GM12892 (cell line): ENCODE measurements at regions not wholly inside any gene's neighbourhood (a gene's known extent, or its start where the extent isn't known, plus 50 kb on each side); places are given as distances from the start of the nearest gene placed in this dataset.
"Not testable (repeated sequence)": the region's sequence is repeated elsewhere in the genome, so short reads cannot be mapped to it uniquely, and the experiment has no call there.

Experiments
- DNase-seq: peaks from one replicate; pipeline ENCODE4 v3.0.0; 2011; ENCODE audit not compliant: insufficient read length
- FAIRE-seq: peaks from 2 replicates; lab custom pipeline; 2011; peaks lifted over from hg19 to GRCh38; lab: Jason Lieb, UNC
- POLR2A ChIP-seq: IDR thresholded peaks from 2 replicates; pipeline ENCODE4 v1.6.1; 2011; ENCODE audit warnings: low read depth, low read length, control low read depth
- POLR2AphosphoS5 ChIP-seq: IDR thresholded peaks from 2 replicates; pipeline ENCODE4 v1.6.1; 2011; ENCODE audit warnings: low read depth, low read length, control low read depth
- TAF1 ChIP-seq: IDR thresholded peaks from 2 replicates; pipeline ENCODE4 v1.6.1; 2011; ENCODE audit warnings: low read depth, mild to moderate bottlenecking, control low read depth, low read length, borderline replicate concordance

GRCh38 chr10:109689785-109690184 is 233.5 kb downstream of the XPNPEP1 start:
- TF ChIP-seq TAF1 (no peak), POLR2A (no peak)
- no peak for DNase-seq
- FAIRE-seq: no peak

- TF ChIP-seq POLR2AphosphoS5 (no peak), POLR2A (no peak), TAF1 (no peak)
- FAIRE-seq: no peak
- DNase-seq: no peak
Observed at GRCh38 chr10:109679478-109679877, 243.8 kb downstream of the XPNPEP1 start.

- DNase-seq (no peak), FAIRE-seq (no peak)
- TF ChIP-seq POLR2AphosphoS5: no peak
- TF ChIP-seq TAF1: no peak
- no peak for TF ChIP-seq POLR2A
Observed at GRCh38 chr10:109678857-109679256, 244.5 kb downstream of the XPNPEP1 start.

GRCh38 chr10:109676703-109677102 is 246.6 kb downstream of the XPNPEP1 start:
- TF ChIP-seq TAF1 (no peak), POLR2A (no peak), POLR2AphosphoS5 (no peak)
- DNase-seq (no peak), FAIRE-seq (no peak)

GRCh38 chr10:109668703-109669102 is 254.6 kb downstream of the XPNPEP1 start:
- no peak for DNase-seq
- no peak for FAIRE-seq
- no peak for TF ChIP-seq TAF1
- TF ChIP-seq POLR2AphosphoS5: no peak
- no peak for TF ChIP-seq POLR2A

- TF ChIP-seq POLR2A (no peak), TAF1 (no peak), POLR2AphosphoS5 (no peak)
- FAIRE-seq: no peak
- DNase-seq: no peak
Observed at GRCh38 chr10:109668154-109668665, 255.1 kb downstream of the XPNPEP1 start.

- no peak for TF ChIP-seq POLR2A
- FAIRE-seq (no peak), DNase-seq (no peak)
Observed at GRCh38 chr10:109665321-109665720, 258.0 kb downstream of the XPNPEP1 start.

GRCh38 chr10:109664554-109664953 is 258.8 kb downstream of the XPNPEP1 start:
- no peak for FAIRE-seq
- no peak for TF ChIP-seq TAF1
- no peak for TF ChIP-seq POLR2AphosphoS5
- no peak for DNase-seq

- DNase-seq: no peak
- no peak for FAIRE-seq
- TF ChIP-seq POLR2A (no peak), POLR2AphosphoS5 (no peak), TAF1 (no peak)
Observed at GRCh38 chr10:109663122-109663521, 260.2 kb downstream of the XPNPEP1 start.

GRCh38 chr10:109652612-109653011 is 270.7 kb downstream of the XPNPEP1 start:
- not testable (repeated sequence) for DNase-seq, FAIRE-seq

- TF ChIP-seq POLR2A (no peak), POLR2AphosphoS5 (no peak), TAF1 (no peak)
- FAIRE-seq (no peak), DNase-seq (no peak)
Observed at GRCh38 chr10:109650228-109650627, 273.1 kb downstream of the XPNPEP1 start.

- no peak for FAIRE-seq
- TF ChIP-seq POLR2AphosphoS5 (no peak), POLR2A (no peak), TAF1 (no peak)
- no peak for DNase-seq
Observed at GRCh38 chr10:109647627-109648026, 275.7 kb downstream of the XPNPEP1 start.

- no peak for DNase-seq
- TF ChIP-seq TAF1 (no peak), POLR2AphosphoS5 (no peak), POLR2A (no peak)
- no peak for FAIRE-seq
Observed at GRCh38 chr10:109633846-109634245, 289.5 kb downstream of the XPNPEP1 start.

- FAIRE-seq, DNase-seq: not testable (repeated sequence)
Observed at GRCh38 chr10:109633017-109633416, 290.3 kb downstream of the XPNPEP1 start.
